ENCODE measurements at regions not wholly inside any gene's neighbourhood (a gene's known extent, or its start where the extent isn't known, plus 50 kb on each side); places are given as distances from the start of the nearest gene placed in this dataset.

- no peak for TF ChIP-seq CTCF (IDR thresholded peaks at IDR 0.05)
- no peak for DNase-seq (ENCODE audit: low spot score)
- H3K9me3 Mint-ChIP-seq (ENCODE audit: low read depth), result peaks cover 4% of the 10 kb centered on the region
- H3K4me3 Mint-ChIP-seq (ENCODE audit: unreplicated experiment), result no peak overlapping the region
- H3K36me3 Mint-ChIP-seq (ENCODE audit: low read depth), result peaks cover 3% of the 10 kb centered on the region
- H3K4me1 Mint-ChIP-seq (ENCODE audit: low read depth), result peaks cover 39% of the 10 kb centered on the region
- H3K27me3 Mint-ChIP-seq (ENCODE audit: low read depth), result no peaks in the 10 kb centered on the region
- H3K27ac Mint-ChIP-seq (ENCODE audit: unreplicated experiment), result peak overlapping the region; percentile 91
Observed at GRCh38 chr16:86824751-86825296, 246.5 kb downstream of the FOXL1 start.

GRCh38 chr16:86825631-86826030 is 247.3 kb downstream of the FOXL1 start:
- H3K4me1 Mint-ChIP-seq (ENCODE audit: low read depth), result peaks cover 39% of the 10 kb centered on the region
- TF ChIP-seq CTCF (IDR thresholded peaks at IDR 0.05), result no peak
- H3K4me3 Mint-ChIP-seq (ENCODE audit: unreplicated experiment), result no peak overlapping the region
- no peak overlapping the region for H3K27ac Mint-ChIP-seq (ENCODE audit: unreplicated experiment)
- DNase-seq (ENCODE audit: low spot score), result no peak
- peaks cover 4% of the 10 kb centered on the region for H3K9me3 Mint-ChIP-seq (ENCODE audit: low read depth)
- H3K36me3 Mint-ChIP-seq (ENCODE audit: low read depth), result peaks cover 3% of the 10 kb centered on the region
- no peaks in the 10 kb centered on the region for H3K27me3 Mint-ChIP-seq (ENCODE audit: low read depth)

- Mint-ChIP-seq H3K9me3 (ENCODE audit: low read depth) (no peaks in the 10 kb centered on the region), H3K27me3 (ENCODE audit: low read depth) (no peaks in the 10 kb centered on the region), H3K36me3 (ENCODE audit: low read depth) (peaks cover 3% of the 10 kb centered on the region), H3K4me3 (ENCODE audit: unreplicated experiment) (no peak overlapping the region), H3K4me1 (ENCODE audit: low read depth) (peaks cover 38% of the 10 kb centered on the region), H3K27ac (ENCODE audit: unreplicated experiment) (no peak overlapping the region)
- DNase-seq (ENCODE audit: low spot score), result no peak
- TF ChIP-seq CTCF (IDR thresholded peaks at IDR 0.05), result no peak
Observed at GRCh38 chr16:86826941-86827340, 248.6 kb downstream of the FOXL1 start.

GRCh38 chr16:86827521-86827920 is 249.2 kb downstream of the FOXL1 start:
- TF ChIP-seq CTCF (IDR thresholded peaks at IDR 0.05), result no peak
- Mint-ChIP-seq H3K4me3 (ENCODE audit: unreplicated experiment) (no peak overlapping the region), H3K9me3 (ENCODE audit: low read depth) (no peaks in the 10 kb centered on the region), H3K4me1 (ENCODE audit: low read depth) (peaks cover 32% of the 10 kb centered on the region), H3K27ac (ENCODE audit: unreplicated experiment) (peak overlapping the region; percentile 28), H3K27me3 (ENCODE audit: low read depth) (no peaks in the 10 kb centered on the region), H3K36me3 (ENCODE audit: low read depth) (peaks cover 3% of the 10 kb centered on the region)
- DNase-seq (ENCODE audit: low spot score), result no peak

- Mint-ChIP-seq H3K36me3 (ENCODE audit: low read depth) (peaks cover 3% of the 10 kb centered on the region), H3K4me3 (ENCODE audit: unreplicated experiment) (no peak overlapping the region), H3K9me3 (ENCODE audit: low read depth) (no peaks in the 10 kb centered on the region), H3K4me1 (ENCODE audit: low read depth) (peaks cover 29% of the 10 kb centered on the region), H3K27me3 (ENCODE audit: low read depth) (no peaks in the 10 kb centered on the region), H3K27ac (ENCODE audit: unreplicated experiment) (no peak overlapping the region)
- no peak for DNase-seq (ENCODE audit: low spot score)
- no peak for TF ChIP-seq CTCF (IDR thresholded peaks at IDR 0.05)
Observed at GRCh38 chr16:86828202-86828601, 249.9 kb downstream of the FOXL1 start.
